Mesenchymal stem cell (in vitro differentiated cells and primary cell): ENCODE measurements at regions not wholly inside any gene's neighbourhood (a gene's known extent, or its start where the extent isn't known, plus 50 kb on each side); places are given as distances from the start of the nearest gene placed in this dataset.

Source experiments
- DNase-seq: peaks from one replicate; pipeline ENCODE4 v3.0.0-alpha.2; 2013
- H2AFZ ChIP-seq: one replicate; pipeline ENCODE4 v1.6.1; 2013; ENCODE audit warnings: low read depth, mild to moderate bottlenecking, control low read depth, inconsistent platforms, low read length, moderate library complexity
- H2AK5ac ChIP-seq: 2 replicates; pipeline ENCODE4 v1.6.1; 2013; ENCODE audit warnings: low read length, moderate library complexity, mild to moderate bottlenecking, inconsistent platforms; ENCODE audit not compliant: severe bottlenecking
- H2BK120ac ChIP-seq: one replicate; pipeline ENCODE4 v1.6.1; 2013; ENCODE audit warnings: low read depth, mild to moderate bottlenecking, inconsistent platforms, low read length, moderate library complexity
- H2BK12ac ChIP-seq, 2 experiments: one replicate each; pipeline ENCODE4 v1.6.1; 2013; ENCODE audit warnings: inconsistent platforms in 2 of 2, low read length in 2 of 2, mild to moderate bottlenecking in 2 of 2, moderate library complexity in 2 of 2, control low read depth in 1 of 2
- H2BK15ac ChIP-seq: one replicate; pipeline ENCODE4 v1.6.1; 2013; ENCODE audit warnings: mild to moderate bottlenecking, low read depth, inconsistent platforms; ENCODE audit not compliant: poor library complexity, severe bottlenecking
- H2BK5ac ChIP-seq: 2 replicates; pipeline ENCODE4 v1.6.1; 2013; ENCODE audit warnings: low read depth, mild to moderate bottlenecking, low read length, control low read depth, inconsistent platforms; ENCODE audit not compliant: poor library complexity, severe bottlenecking
- H3K14ac ChIP-seq, 2 experiments: one replicate each; pipeline ENCODE4 v1.6.1; 2013; ENCODE audit warnings: inconsistent platforms in 2 of 2, low read length in 2 of 2, control low read depth in 1 of 2, mild to moderate bottlenecking in 1 of 2, moderate library complexity in 1 of 2
- H3K18ac ChIP-seq, 2 experiments: one replicate each; pipeline ENCODE4 v1.6.1; 2013; ENCODE audit warnings: inconsistent platforms in 2 of 2, low read length in 2 of 2, control low read depth in 1 of 2, low read depth in 1 of 2, mild to moderate bottlenecking in 1 of 2
- H3K23ac ChIP-seq, 2 experiments: one replicate each; pipeline ENCODE4 v1.6.1; 2013; ENCODE audit warnings: inconsistent platforms in 2 of 2, low read length in 2 of 2, mild to moderate bottlenecking in 2 of 2, moderate library complexity in 2 of 2, control low read depth in 1 of 2
- H3K27ac ChIP-seq: 2 replicates; pipeline ENCODE4 v1.5.1; 2013; ENCODE audit warnings: mild to moderate bottlenecking, moderate library complexity, low read length, control low read depth, inconsistent platforms; ENCODE audit not compliant: poor library complexity, severe bottlenecking
- H3K27me3 ChIP-seq, 2 experiments: 2 replicates each; pipeline versions ENCODE4 v1.6.1 to v1.7.0; 2013; ENCODE audit warnings: low read length in 2 of 2, mild to moderate bottlenecking in 2 of 2, moderate library complexity in 2 of 2, control low read depth in 1 of 2, inconsistent platforms in 1 of 2; ENCODE audit not compliant: control insufficient read depth in 1 of 2, insufficient read depth in 1 of 2
- H3K36me3 ChIP-seq, 2 experiments: 2 replicates each; pipeline versions ENCODE4 v1.6.1 to v1.7.0; 2013; ENCODE audit warnings: low read length in 2 of 2, control low read depth in 1 of 2, inconsistent platforms in 1 of 2, low read depth in 1 of 2, mild to moderate bottlenecking in 1 of 2; ENCODE audit not compliant: insufficient read depth in 2 of 2, control insufficient read depth in 1 of 2
- H3K4ac ChIP-seq, 2 experiments: one replicate each; pipeline ENCODE4 v1.6.1; 2013; ENCODE audit warnings: inconsistent platforms in 2 of 2, low read length in 2 of 2, mild to moderate bottlenecking in 2 of 2, moderate library complexity in 2 of 2, control low read depth in 1 of 2, low read depth in 1 of 2
- H3K4me1 ChIP-seq: 2 replicates; pipeline ENCODE4 v1.6.1; 2013; ENCODE audit warnings: low read depth, low read length, control low read depth; ENCODE audit not compliant: control insufficient read depth, insufficient read depth
- H3K4me2 ChIP-seq: 2 replicates; pipeline ENCODE4 v1.6.1; 2013; ENCODE audit warnings: low read length, mild to moderate bottlenecking, inconsistent platforms; ENCODE audit not compliant: poor library complexity, severe bottlenecking
- H3K4me3 ChIP-seq, 2 experiments: 2 replicates each; pipeline versions ENCODE4 v1.5.1 to v1.7.0; 2013; ENCODE audit warnings: low read length in 2 of 2, mild to moderate bottlenecking in 2 of 2, control low read depth in 1 of 2, low read depth in 1 of 2; ENCODE audit not compliant: insufficient read depth in 1 of 2
- H3K79me1 ChIP-seq: replicated peaks from 2 replicates; pipeline ENCODE4 v1.6.1; 2013; ENCODE audit warnings: mild to moderate bottlenecking, control low read depth, low read length, inconsistent platforms; ENCODE audit not compliant: poor library complexity, severe bottlenecking
- H3K9ac ChIP-seq: 2 replicates; pipeline ENCODE4 v1.7.0; 2013; ENCODE audit warnings: mild to moderate bottlenecking, low read length, moderate library complexity
- H3K9me3 ChIP-seq: 2 replicates; pipeline ENCODE4 v1.7.0; 2013; ENCODE audit warnings: mild to moderate bottlenecking, low read length; ENCODE audit not compliant: control insufficient read depth
- H4K8ac ChIP-seq: one replicate; pipeline ENCODE4 v1.6.1; 2013; ENCODE audit warnings: inconsistent platforms, mild to moderate bottlenecking, low read length, moderate library complexity
- H4K91ac ChIP-seq: one replicate; pipeline ENCODE4 v1.6.1; 2013; ENCODE audit warnings: mild to moderate bottlenecking, low read length, inconsistent platforms
- WGBS: methylation state at CpG from one replicate; pipeline ENCODE4 v1.1.7; 2013; ENCODE audit warnings: mixed read lengths; 5-methylcytosine and 5-hydroxymethylcytosine counted together

DNA sequence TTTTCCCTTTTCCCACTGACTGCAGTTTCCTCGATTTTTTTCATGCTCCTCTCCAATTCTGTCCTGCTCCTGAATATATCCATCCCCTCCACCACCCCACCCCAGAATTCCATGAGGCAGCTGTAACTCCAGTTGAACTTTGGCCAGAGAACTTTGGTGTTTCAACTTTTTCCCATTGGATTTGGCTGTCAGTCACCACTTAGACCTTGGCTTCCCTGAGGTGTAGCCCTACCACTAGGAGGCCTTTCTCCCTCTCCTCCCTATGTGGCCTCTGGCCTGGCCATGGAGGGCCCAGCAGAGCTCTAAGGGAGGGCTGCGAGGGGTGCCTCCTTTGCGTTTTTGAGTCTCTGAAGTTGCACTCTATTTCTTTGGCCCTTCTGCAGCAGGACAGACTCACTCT is 261.3 kb downstream of the PIK3R1 start:
- Histone ChIP-seq H2BK15ac (no peak overlapping the region), H3K14ac (no peak overlapping the region), H4K8ac (no peak overlapping the region), H3K18ac (no peak overlapping the region), H3K4ac (no peak overlapping the region), H3K9me3 (no peaks in the 10 kb centered on the region), H2BK12ac (no peak overlapping the region), H3K4me3 (no peak overlapping the region), H2BK5ac (no peak overlapping the region), H3K27me3 (no peaks in the 10 kb centered on the region), H3K36me3 (no peaks in the 10 kb centered on the region), H2BK120ac (no peak overlapping the region), H3K4me2 (no peak overlapping the region), H3K79me1 (no peaks in the 10 kb centered on the region), H2AFZ (no peak overlapping the region), H4K91ac (no peak overlapping the region), H3K23ac (no peak overlapping the region), H2AK5ac (no peak overlapping the region), H3K9ac (no peak overlapping the region), H3K4me1 (no peaks in the 10 kb centered on the region), H3K27ac (no peak overlapping the region)
- DNase-seq = no peak
- 96% methylated on average over 3 of the region's 3 CpGs for WGBS

GRCh38 chr5:68478301-68479095 is 262.9 kb downstream of the PIK3R1 start:
- Histone ChIP-seq H4K91ac (no peak overlapping the region), H2AK5ac (no peak overlapping the region), H2AFZ (no peak overlapping the region), H3K18ac (no peak overlapping the region), H3K79me1 (no peaks in the 10 kb centered on the region), H3K4me2 (no peak overlapping the region), H2BK120ac (no peak overlapping the region), H3K4me1 (no peaks in the 10 kb centered on the region), H3K36me3 (no peaks in the 10 kb centered on the region), H4K8ac (no peak overlapping the region), H2BK15ac (no peak overlapping the region), H3K27me3 (peaks cover 0 to 8% of the 10 kb centered on the region in 2 experiments), H3K14ac (no peak overlapping the region), H3K4me3 (no peak overlapping the region), H2BK12ac (peak overlapping the region in 1 of 2 experiments; percentile 34), H3K4ac (no peak overlapping the region), H3K9ac (no peak overlapping the region), H3K9me3 (no peaks in the 10 kb centered on the region), H3K27ac (no peak overlapping the region), H2BK5ac (no peak overlapping the region), H3K23ac (no peak overlapping the region)
- DNase-seq = no peak
- 85% methylated on average over 2 of the region's 2 CpGs for WGBS

DNA sequence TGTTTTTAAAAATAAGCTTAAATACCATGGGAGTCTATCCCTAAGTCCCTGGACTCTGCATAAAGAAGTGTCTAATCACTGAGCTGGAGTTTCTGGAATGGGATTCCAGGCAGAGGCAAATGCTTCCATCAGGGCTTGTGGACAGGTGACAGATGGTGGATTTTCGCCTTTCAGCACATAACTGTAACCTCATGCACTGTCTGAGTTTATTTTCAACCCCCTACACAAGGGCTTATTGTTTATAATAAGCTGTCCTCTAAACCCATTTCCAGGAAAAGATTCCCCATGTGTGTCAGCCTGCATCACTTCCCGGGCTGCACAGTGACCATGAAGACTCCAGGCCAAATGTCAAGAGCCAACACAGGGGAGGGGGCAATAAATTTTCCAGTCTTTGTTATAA is 264.0 kb downstream of the PIK3R1 start:
- no peak overlapping the region for H3K4ac ChIP-seq
- H2AFZ ChIP-seq = no peak overlapping the region
- H2AK5ac ChIP-seq = no peak overlapping the region
- no peak overlapping the region for H4K8ac ChIP-seq
- H2BK5ac ChIP-seq = no peak overlapping the region
- no peak overlapping the region for H3K9ac ChIP-seq
- WGBS = 15% methylated on average over 2 of the region's 2 CpGs
- H3K79me1 ChIP-seq = no peaks in the 10 kb centered on the region
- H3K27ac ChIP-seq = no peak overlapping the region
- H4K91ac ChIP-seq = no peak overlapping the region
- no peaks in the 10 kb centered on the region for H3K36me3 ChIP-seq
- H3K4me3 ChIP-seq = no peak overlapping the region
- no peak overlapping the region for H3K23ac ChIP-seq
- no peak overlapping the region for H2BK15ac ChIP-seq
- DNase-seq = peak; percentile 67
- no peak overlapping the region for H3K14ac ChIP-seq
- peaks cover 0 to 8% of the 10 kb centered on the region in 2 experiments for H3K27me3 ChIP-seq
- no peak overlapping the region for H3K18ac ChIP-seq
- no peak overlapping the region for H2BK120ac ChIP-seq
- no peaks in the 10 kb centered on the region for H3K9me3 ChIP-seq
- no peaks in the 10 kb centered on the region for H3K4me1 ChIP-seq
- no peak overlapping the region for H2BK12ac ChIP-seq
- no peak overlapping the region for H3K4me2 ChIP-seq

- no peak overlapping the region for H3K4me2 ChIP-seq
- H3K27ac ChIP-seq = no peak overlapping the region
- H2BK120ac ChIP-seq = no peak overlapping the region
- no peaks in the 10 kb centered on the region for H3K79me1 ChIP-seq
- no peak for DNase-seq
- no peak overlapping the region for H3K18ac ChIP-seq
- H3K27me3 ChIP-seq = peaks cover 0 to 8% of the 10 kb centered on the region in 2 experiments
- no peak overlapping the region for H3K23ac ChIP-seq
- no peak overlapping the region for H4K91ac ChIP-seq
- no peak overlapping the region for H3K9ac ChIP-seq
- no peak overlapping the region for H4K8ac ChIP-seq
- no peak overlapping the region for H3K4me3 ChIP-seq
- WGBS = 95% methylated on average over 4 of the region's 4 CpGs
- no peaks in the 10 kb centered on the region for H3K36me3 ChIP-seq
- no peak overlapping the region for H2AK5ac ChIP-seq
- H3K9me3 ChIP-seq = no peaks in the 10 kb centered on the region
- no peak overlapping the region for H2BK5ac ChIP-seq
- no peaks in the 10 kb centered on the region for H3K4me1 ChIP-seq
- H2BK12ac ChIP-seq = peak overlapping the region in 1 of 2 experiments; percentile 52
- H3K4ac ChIP-seq = no peak overlapping the region
- no peak overlapping the region for H2BK15ac ChIP-seq
- H2AFZ ChIP-seq = no peak overlapping the region
- no peak overlapping the region for H3K14ac ChIP-seq
Measured at GRCh38 chr5:68480335-68480940, 264.9 kb downstream of the PIK3R1 start.
